BLaER1 treated with 17β-estradiol and CSF1 and Interleukin-3, amounts not matched to agents 10 nM and 100 nM (cell line): ENCODE measurements at regions not wholly inside any gene's neighbourhood (a gene's known extent, or its start where the extent isn't known, plus 50 kb on each side); places are given as distances from the start of the nearest gene placed in this dataset.
"Not testable (repeated sequence)": the region's sequence is repeated elsewhere in the genome, so short reads cannot be mapped to it uniquely, and the experiment has no call there.

Experiments
- H3K27ac ChIP-seq, 11 experiments: shearing (Covaris generic); formaldehyde crosslinking; 2 replicates each; pipeline ENCODE4 v1.8.1; 2022
- H3K27me3 ChIP-seq, 11 experiments: shearing (Covaris generic); formaldehyde crosslinking; 2 replicates each; pipeline ENCODE4 v1.8.1; 2022
- H3K36me3 ChIP-seq, 11 experiments: shearing (Covaris generic); formaldehyde crosslinking; 2 replicates each; pipeline ENCODE4 v1.8.1; 2022
- H3K4me1 ChIP-seq, 10 experiments: shearing (Covaris generic); formaldehyde crosslinking; 2 replicates each; pipeline ENCODE4 v1.8.1; 2022
- H3K4me2 ChIP-seq, 11 experiments: shearing (Covaris generic); formaldehyde crosslinking; 2 replicates each; pipeline ENCODE4 v1.8.1; 2022
- H3K4me3 ChIP-seq, 10 experiments: shearing (Covaris generic); formaldehyde crosslinking; 2 replicates each; pipeline ENCODE4 v1.8.1; 2022
- H3K9ac ChIP-seq, 11 experiments: shearing (Covaris generic); formaldehyde crosslinking; 2 replicates each; pipeline ENCODE4 v1.8.1; 2022
- H3K9me3 ChIP-seq, 11 experiments: shearing (Covaris generic); formaldehyde crosslinking; replicated peaks in 1 of 11; 2 replicates each; pipeline ENCODE4 v1.8.1; 2022
- H4K20me1 ChIP-seq, 11 experiments: shearing (Covaris generic); formaldehyde crosslinking; 2 replicates each; pipeline ENCODE4 v1.8.1; 2022
- Cebpa-rat ChIP-seq, 11 experiments: shearing (Covaris generic); IDR thresholded peaks; 2 replicates each; pipeline ENCODE4 v1.8.1; 2022

DNA sequence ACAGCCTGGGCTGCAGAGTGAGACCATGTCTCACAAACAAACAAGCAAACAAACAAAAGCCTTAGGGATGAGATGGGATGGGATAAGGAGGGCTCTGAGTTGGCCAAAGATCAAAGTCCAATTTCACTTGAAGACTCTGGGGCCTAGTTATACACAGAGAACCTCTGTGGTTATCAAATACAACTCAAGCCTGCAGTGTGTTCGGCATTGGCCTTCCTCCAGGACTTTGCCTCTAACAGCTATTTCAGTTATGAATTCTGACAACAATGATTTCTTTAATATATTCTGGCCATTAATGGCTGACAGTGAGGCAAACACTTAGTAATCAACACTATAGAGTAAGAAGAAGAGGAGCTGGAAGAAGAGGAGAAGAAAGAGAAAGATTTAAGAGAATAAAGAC lies 171.1 kb downstream of the PDGFRA start:
- no peak overlapping the region for H3K9ac ChIP-seq
- no peak for TF ChIP-seq Cebpa-rat (IDR thresholded peaks at IDR 0.05)
- no peak overlapping the region for H3K27ac ChIP-seq
- H3K4me2 ChIP-seq, result no peak overlapping the region
- peaks cover 0 to 9% (median 0%) of the 10 kb centered on the region in 11 experiments; a peak in 3 of 22 replicates for H3K9me3 ChIP-seq
- no peak overlapping the region for H3K4me3 ChIP-seq
- H3K27me3 ChIP-seq, result no peaks in the 10 kb centered on the region
- no peaks in the 10 kb centered on the region for H3K36me3 ChIP-seq
- H4K20me1 ChIP-seq, result no peaks in the 10 kb centered on the region
- H3K4me1 ChIP-seq, result peaks cover 0 to 16% (median under 1%) of the 10 kb centered on the region in 10 experiments; a peak in 7 of 20 replicates

DNA sequence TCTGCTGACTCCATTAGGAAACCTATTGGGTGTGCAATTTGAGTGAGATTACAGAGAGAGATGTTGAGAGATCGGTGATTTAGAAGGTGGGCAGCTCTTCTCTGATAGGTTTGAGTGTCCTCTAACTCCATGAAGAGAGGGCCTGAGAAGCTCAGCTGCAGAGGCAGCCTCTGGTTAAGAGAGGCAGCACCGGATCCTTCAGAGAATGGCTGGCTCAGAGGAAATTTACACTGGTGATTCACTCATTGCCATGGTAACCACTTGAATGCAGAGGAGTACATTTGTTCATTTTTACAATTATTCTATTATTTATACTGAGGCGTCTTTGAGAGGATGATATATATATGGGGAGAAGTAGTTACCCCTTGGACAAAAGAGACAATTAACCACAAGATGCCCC lies 171.7 kb downstream of the PDGFRA start:
- TF ChIP-seq Cebpa-rat (IDR thresholded peaks at IDR 0.05), result no peak
- H3K27me3 ChIP-seq, result no peaks in the 10 kb centered on the region
- no peaks in the 10 kb centered on the region for H3K36me3 ChIP-seq
- H3K4me3 ChIP-seq, result no peak overlapping the region
- H3K4me1 ChIP-seq, result peaks cover 0 to 16% (median 0%) of the 10 kb centered on the region in 10 experiments; a peak in 6 of 20 replicates
- no peak overlapping the region for H3K9ac ChIP-seq
- peaks cover 0 to 3% (median 0%) of the 10 kb centered on the region in 11 experiments; a peak in 1 of 22 replicates for H3K9me3 ChIP-seq
- H4K20me1 ChIP-seq, result no peaks in the 10 kb centered on the region
- H3K4me2 ChIP-seq, result no peak overlapping the region
- no peak overlapping the region; a peak in 1 of 22 replicates for H3K27ac ChIP-seq

DNA sequence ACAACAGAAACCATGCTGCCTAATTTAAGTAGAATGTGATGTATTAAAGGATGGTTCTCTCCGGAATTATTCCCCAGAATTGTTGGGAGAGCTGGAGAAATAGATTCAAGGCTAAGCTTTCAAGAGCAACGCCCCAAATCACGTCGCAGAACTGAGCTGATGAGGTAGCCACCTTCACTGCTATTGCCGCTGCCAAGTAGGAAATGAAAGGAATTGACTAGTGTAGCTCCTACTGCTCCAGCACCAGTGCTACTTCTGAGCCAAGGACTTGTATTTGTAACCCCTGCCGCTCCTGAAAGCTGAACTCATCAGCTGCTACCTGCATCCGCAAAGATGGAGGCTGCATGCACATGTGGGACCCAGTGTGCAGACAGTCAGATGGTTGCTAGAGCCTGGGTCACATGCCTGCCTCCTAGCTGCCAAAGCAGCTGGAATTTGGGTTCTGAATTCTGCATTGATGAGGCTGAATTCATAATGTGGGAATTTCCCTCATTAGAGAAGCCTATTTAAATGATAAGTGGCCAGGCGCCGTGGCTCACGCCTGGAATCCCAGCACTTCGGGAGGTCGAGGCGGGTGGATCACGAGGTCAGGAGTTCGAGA lies 173.9 kb downstream of the PDGFRA start:
- Histone ChIP-seq H3K4me3 (no peak overlapping the region), H4K20me1 (no peaks in the 10 kb centered on the region), H3K9ac (no peak overlapping the region), H3K9me3 (no peaks in the 10 kb centered on the region), H3K36me3 (no peaks in the 10 kb centered on the region), H3K4me2 (no peak overlapping the region), H3K27ac (no peak overlapping the region), H3K4me1 (peaks cover 0 to 20% (median 0%) of the 10 kb centered on the region in 10 experiments; a peak in 6 of 20 replicates), H3K27me3 (no peaks in the 10 kb centered on the region)
- TF ChIP-seq Cebpa-rat (IDR thresholded peaks at IDR 0.05), result no peak

DNA sequence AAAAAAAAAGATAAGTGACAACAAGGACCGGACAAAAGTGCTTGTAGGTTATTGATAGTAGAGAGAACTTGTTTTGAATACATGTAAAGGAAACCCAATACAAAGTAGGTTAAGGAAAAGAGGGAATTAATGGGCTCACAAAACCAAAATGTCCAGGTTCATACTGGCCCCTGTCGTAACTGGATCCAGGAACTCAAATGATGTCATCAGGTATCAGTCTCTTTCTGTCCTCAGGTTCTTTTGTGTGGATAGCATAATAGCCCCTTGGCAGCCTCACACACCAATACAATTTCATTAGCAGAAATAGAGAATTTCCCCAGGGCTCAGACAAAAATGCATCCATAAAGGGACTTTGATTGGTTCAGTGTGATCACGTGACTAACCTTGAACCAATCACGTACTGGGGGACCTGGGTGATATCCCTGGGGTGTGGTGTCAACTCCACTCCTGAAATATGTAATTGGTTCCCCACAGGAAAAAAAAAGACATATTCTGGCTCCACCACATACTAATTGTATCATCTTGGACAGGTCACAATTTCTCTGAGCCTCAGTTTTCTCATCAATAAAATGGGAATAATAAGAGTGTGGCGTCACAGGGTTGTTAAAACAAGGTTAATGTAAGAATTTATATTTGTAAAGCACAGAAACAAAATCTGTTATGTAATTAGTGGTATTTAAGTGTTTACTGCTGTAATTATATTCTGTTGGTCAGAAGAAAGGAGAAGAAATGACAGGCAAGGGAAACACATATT lies 174.8 kb downstream of the PDGFRA start:
- no peaks in the 10 kb centered on the region for H3K9me3 ChIP-seq
- H3K27ac ChIP-seq, result no peak overlapping the region
- H3K4me1 ChIP-seq, result peaks cover 0 to 15% (median 0%) of the 10 kb centered on the region in 10 experiments; a peak in 6 of 20 replicates
- H3K36me3 ChIP-seq, result no peaks in the 10 kb centered on the region
- H3K4me3 ChIP-seq, result no peak overlapping the region
- H4K20me1 ChIP-seq, result no peaks in the 10 kb centered on the region
- H3K4me2 ChIP-seq, result no peak overlapping the region
- no peak for TF ChIP-seq Cebpa-rat (IDR thresholded peaks at IDR 0.05)
- H3K27me3 ChIP-seq, result no peaks in the 10 kb centered on the region
- H3K9ac ChIP-seq, result no peak overlapping the region

DNA sequence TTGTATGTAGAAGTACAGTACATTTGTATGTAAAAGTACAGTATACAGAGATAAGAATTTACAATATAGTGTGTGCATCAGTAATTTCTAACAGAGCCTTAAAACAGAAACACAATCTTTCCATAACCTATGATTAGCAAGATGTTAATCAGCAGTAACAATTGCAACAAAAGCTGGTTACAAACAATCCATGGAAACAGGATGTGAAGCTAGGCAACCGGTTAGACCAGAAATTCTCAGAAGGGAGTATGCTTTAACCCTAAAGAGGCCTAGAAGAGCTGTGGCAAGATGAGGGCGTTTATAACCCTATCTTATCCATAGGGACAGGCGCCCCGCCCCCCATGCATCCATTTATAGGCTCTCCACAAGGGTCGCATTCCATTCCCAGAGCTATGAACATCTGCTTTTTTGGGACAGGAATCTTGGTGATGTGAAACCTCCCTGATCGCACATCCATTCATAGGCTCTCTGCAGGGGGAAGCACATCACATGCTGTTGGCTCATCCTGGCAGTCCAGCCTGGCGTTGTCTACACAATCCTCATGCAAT lies 180.3 kb downstream of the PDGFRA start:
- not testable (repeated sequence) for H3K27ac ChIP-seq, H3K4me2 ChIP-seq, H3K36me3 ChIP-seq, H4K20me1 ChIP-seq, H3K9me3 ChIP-seq, H3K9ac ChIP-seq, H3K27me3 ChIP-seq, H3K4me3 ChIP-seq, H3K4me1 ChIP-seq

DNA sequence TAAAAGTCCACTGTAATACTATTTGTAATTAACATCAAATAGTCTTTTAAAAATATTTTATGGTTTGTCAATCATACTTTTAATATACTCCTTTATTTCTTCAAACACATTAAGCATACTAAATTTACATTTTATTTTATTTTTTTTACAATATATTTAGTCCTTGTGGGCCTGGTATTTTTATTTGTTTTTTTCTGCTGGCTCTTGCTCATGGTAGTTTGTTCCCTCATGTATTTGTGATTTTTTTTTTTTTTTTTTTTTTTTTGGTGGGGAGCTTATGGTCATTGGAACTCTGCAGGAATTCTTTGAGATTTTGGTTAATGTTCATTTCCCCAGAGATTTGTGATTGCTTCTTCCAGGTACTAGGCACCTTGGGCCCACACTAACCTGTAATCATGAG lies 185.5 kb downstream of the PDGFRA start:
- Histone ChIP-seq H3K36me3 (no peaks in the 10 kb centered on the region), H3K4me3 (no peak overlapping the region), H3K4me2 (no peak overlapping the region), H3K9me3 (peaks cover under 1 to 17% (median 8%) of the 10 kb centered on the region in 11 experiments; a peak in 15 of 22 replicates), H4K20me1 (no peaks in the 10 kb centered on the region), H3K4me1 (no peaks in the 10 kb centered on the region), H3K27ac (no peak overlapping the region), H3K27me3 (no peaks in the 10 kb centered on the region), H3K9ac (no peak overlapping the region)
- TF ChIP-seq Cebpa-rat (IDR thresholded peaks at IDR 0.05), result no peak

DNA sequence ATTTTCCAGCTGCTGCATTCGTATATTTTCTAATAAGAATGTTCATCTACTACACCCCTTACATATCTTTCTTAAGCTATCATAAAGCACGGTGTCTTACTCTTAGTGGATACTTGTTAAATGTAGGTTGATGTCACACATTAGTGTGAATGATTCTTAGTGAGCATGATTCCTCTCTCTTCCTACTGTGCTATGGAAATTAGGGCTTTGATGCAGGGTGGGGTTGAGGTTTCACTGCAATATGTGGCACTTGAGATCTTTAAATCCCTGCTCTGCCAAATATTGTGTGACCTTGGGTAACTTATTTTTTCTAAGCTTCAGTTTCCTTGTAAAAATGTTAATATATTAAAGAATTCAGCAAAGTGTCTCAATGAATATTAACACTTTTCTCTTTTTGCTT lies 188.4 kb downstream of the PDGFRA start:
- Histone ChIP-seq H3K9ac (no peak overlapping the region), H3K4me3 (no peak overlapping the region), H3K4me2 (no peak overlapping the region), H3K9me3 (peaks cover 11 to 33% (median 19%) of the 10 kb centered on the region in 11 experiments; a peak in 19 of 22 replicates), H4K20me1 (no peaks in the 10 kb centered on the region), H3K27ac (no peak overlapping the region), H3K4me1 (peaks cover 0 to 5% (median 0%) of the 10 kb centered on the region in 10 experiments; a peak in 1 of 20 replicates), H3K36me3 (no peaks in the 10 kb centered on the region), H3K27me3 (no peaks in the 10 kb centered on the region)
- no peak for TF ChIP-seq Cebpa-rat (IDR thresholded peaks at IDR 0.05)

DNA sequence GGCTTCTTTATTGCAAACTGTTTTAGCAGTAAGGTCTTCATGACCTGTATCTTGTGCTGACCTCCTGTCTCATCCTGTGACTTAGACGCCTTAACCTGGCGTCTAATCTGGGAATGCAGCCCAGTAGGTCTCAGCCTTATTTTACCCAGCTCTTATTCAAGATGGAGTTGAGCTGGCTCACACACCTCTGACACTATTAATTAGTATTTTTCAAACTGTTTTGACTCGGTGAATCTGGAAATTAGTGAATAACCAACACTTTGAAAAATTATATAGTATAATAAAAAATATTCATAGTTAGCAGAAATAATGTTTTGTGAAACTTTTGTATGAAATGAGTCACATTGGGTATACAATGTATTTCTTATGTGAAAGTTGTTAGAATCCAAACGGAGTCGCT lies 189.4 kb downstream of the PDGFRA start:
- no peak overlapping the region for H3K4me3 ChIP-seq
- no peak for TF ChIP-seq Cebpa-rat (IDR thresholded peaks at IDR 0.05)
- H3K9me3 ChIP-seq, result peaks cover 12 to 37% (median 24%) of the 10 kb centered on the region in 11 experiments; a peak in 21 of 22 replicates

DNA sequence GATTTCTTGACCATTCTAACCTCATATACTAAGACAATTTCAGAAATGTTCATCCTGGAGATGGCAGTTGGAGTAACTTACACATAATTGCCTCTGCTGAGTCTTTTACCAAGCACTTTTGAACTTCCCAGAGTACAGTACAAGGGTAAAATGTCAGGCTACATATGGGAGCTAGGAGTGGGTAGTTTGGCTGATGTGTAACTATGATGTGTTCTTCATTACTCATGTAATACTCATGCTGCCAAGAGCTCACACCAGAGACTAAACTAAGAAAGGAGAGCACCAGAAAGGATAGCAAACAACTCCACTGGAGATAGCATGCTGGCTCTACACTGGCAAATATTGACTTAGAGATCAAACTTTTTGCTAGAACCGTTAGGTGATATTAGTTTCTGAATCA lies 194.0 kb downstream of the PDGFRA start:
- Histone ChIP-seq H3K4me1 (peaks cover 0 to 5% (median 0%) of the 10 kb centered on the region in 10 experiments; a peak in 1 of 20 replicates), H3K4me2 (no peak overlapping the region), H3K9me3 (peaks cover 5 to 28% (median 15%) of the 10 kb centered on the region in 11 experiments; a peak in 21 of 22 replicates), H3K27me3 (no peaks in the 10 kb centered on the region), H4K20me1 (no peaks in the 10 kb centered on the region), H3K27ac (no peak overlapping the region), H3K4me3 (no peak overlapping the region), H3K9ac (no peak overlapping the region), H3K36me3 (no peaks in the 10 kb centered on the region)
- TF ChIP-seq Cebpa-rat (IDR thresholded peaks at IDR 0.05), result no peak

More for the DNA sequence above, 189.4 kb downstream of the PDGFRA start:
- no peaks in the 10 kb centered on the region for H3K27me3 ChIP-seq
- H3K4me2 ChIP-seq, result no peak overlapping the region
- H4K20me1 ChIP-seq, result no peaks in the 10 kb centered on the region
- no peak overlapping the region for H3K27ac ChIP-seq
- no peaks in the 10 kb centered on the region for H3K36me3 ChIP-seq
- no peak overlapping the region for H3K9ac ChIP-seq
- peaks cover 0 to 5% (median 0%) of the 10 kb centered on the region in 10 experiments; a peak in 1 of 20 replicates for H3K4me1 ChIP-seq
